Hepatocyte (in vitro differentiated cells): ENCODE measurements at regions not wholly inside any gene's neighbourhood (a gene's known extent, or its start where the extent isn't known, plus 50 kb on each side); places are given as distances from the start of the nearest gene placed in this dataset.
"Not testable (repeated sequence)": the region's sequence is repeated elsewhere in the genome, so short reads cannot be mapped to it uniquely, and the experiment has no call there.

Experiments
- CTCF ChIP-seq: fragments of 200-600 bp; sonication (generic); IDR thresholded peaks from 2 replicates; pipeline ENCODE4 v1.5.1; 2016; ENCODE audit warnings: antibody characterized with exemption, mild to moderate bottlenecking; ENCODE audit not compliant: poor library complexity
- EZH2phosphoT487 ChIP-seq: fragments of 200-600 bp; sonication (generic); IDR thresholded peaks from one replicate; pipeline ENCODE4 v1.6.1; 2018; ENCODE audit warnings: antibody characterized with exemption, mild to moderate bottlenecking, low read depth, moderate library complexity; ENCODE audit not compliant: unreplicated experiment, severe bottlenecking

- not testable (repeated sequence) for TF ChIP-seq CTCF, EZH2phosphoT487
Observed at GRCh38 chr12:34431509-34431908, 409.2 kb downstream of the ALG10 start.
